HEK293 (cell line): ENCODE measurements at regions not wholly inside any gene's neighbourhood (a gene's known extent, or its start where the extent isn't known, plus 50 kb on each side); places are given as distances from the start of the nearest gene placed in this dataset.

ENCODE experiments used
- CTCF ChIA-PET: fragments of 350-600 bp; formaldehyde crosslinking; extraction: SDS; loops from one replicate; lab custom pipeline; 2021; ENCODE audit warnings: antibody characterized with exemption; lab: Yijun Ruan, JAX
- POLR2A ChIA-PET: fragments of 300-600 bp; formaldehyde crosslinking; extraction: SDS; loops from one replicate; lab custom pipeline; 2020; ENCODE audit warnings: antibody characterized with exemption, inconsistent platforms; lab: Yijun Ruan, JAX
- H3K27ac ChIP-seq: fragments of 200-500 bp; sonication (Bioruptor generic); 2 replicates; pipeline ENCODE4 v1.5.1; 2014; ENCODE audit warnings: low read depth, low read length, control low read depth, inconsistent platforms; ENCODE audit errors: extremely low read depth
- H3K36me3 ChIP-seq, 2 experiments: fragments of 200-500 bp in 1 of 2; sonication (Bioruptor generic) in 1 of 2; 1 replicate in 1 of 2; 2 replicates in 1 of 2; pipeline ENCODE4 v1.5.1; 2014 to 2017; ENCODE audit warnings: inconsistent platforms in 2 of 2, low read length in 2 of 2; ENCODE audit not compliant: control insufficient read depth in 2 of 2, insufficient read depth in 1 of 2
- H3K4me1 ChIP-seq: fragments of 200-500 bp; sonication (Bioruptor generic); 2 replicates; pipeline ENCODE4 v1.5.1; 2014; ENCODE audit warnings: mild to moderate bottlenecking, low read length, inconsistent platforms; ENCODE audit not compliant: control insufficient read depth, insufficient read depth
- H3K4me3 ChIP-seq: 2 replicates; pipeline ENCODE4 v1.5.1; 2011; ENCODE audit warnings: low read depth, mild to moderate bottlenecking, control low read depth, low read length, moderate library complexity
- H3K9me3 ChIP-seq: fragments of 200-500 bp; sonication (Bioruptor generic); 2 replicates; pipeline ENCODE4 v1.5.1; 2014; ENCODE audit warnings: low read depth, low read length, inconsistent platforms; ENCODE audit not compliant: control insufficient read depth, insufficient read depth
- PATZ1 ChIP-seq: fragments of 450-650 bp; formaldehyde crosslinking; IDR thresholded peaks from 2 replicates; pipeline ENCODE4 v1.5.1; 2016; ENCODE audit warnings: missing biosample characterization, missing genetic modification characterization
- ZBTB11 ChIP-seq: fragments of 450-650 bp; formaldehyde crosslinking; conservative IDR thresholded peaks from 2 replicates; pipeline ENCODE4 v1.5.1; 2016; ENCODE audit warnings: low read depth, missing biosample characterization, missing genetic modification characterization
- ZNF433 ChIP-seq: fragments of 450-650 bp; formaldehyde crosslinking; IDR thresholded peaks from 2 replicates; pipeline ENCODE4 v1.5.1; 2016; ENCODE audit warnings: missing biosample characterization, missing genetic modification characterization, low read depth
- ZNF548 ChIP-seq: fragments of 450-650 bp; formaldehyde crosslinking; IDR thresholded peaks from 2 replicates; pipeline ENCODE4 v1.5.1; 2016; ENCODE audit warnings: missing biosample characterization, missing genetic modification characterization

- POLR2A ChIA-PET: no interaction called here
- no peaks in the 10 kb centered on the region for H3K4me1 ChIP-seq
- no peak overlapping the region for H3K4me3 ChIP-seq
- TF ChIP-seq PATZ1 (tag by site-specific recombination) (no peak), ZNF548 (tag by site-specific recombination) (no peak), ZBTB11 (tag by site-specific recombination) (no peak), ZNF433 (tag by site-specific recombination) (no peak)
- TF ChIP-seq, all 188 proteins: peak for 0
- CTCF ChIA-PET: interaction anchor here (0.7 kb wide), 1 partner anchor 260 kb away, joined by 3 read pairs; no protein-coding TSS in a partner anchor
- Histone ChIP-seq H3K36me3 (no peaks in the 10 kb centered on the region), H3K9me3 (no peaks in the 10 kb centered on the region), H3K27ac (no peak overlapping the region)
Measured at GRCh38 chr16:47753659-47754058, 292.5 kb downstream of the PHKB start.
